NK-92 treated with Interleukin-12 subunit alpha and Interleukin-12 subunit beta, amount 100 ng/mL, for 24 hours (cell line): ENCODE measurements at regions not wholly inside any gene's neighbourhood (a gene's known extent, or its start where the extent isn't known, plus 50 kb on each side); places are given as distances from the start of the nearest gene placed in this dataset.
"Not testable (repeated sequence)": the region's sequence is repeated elsewhere in the genome, so short reads cannot be mapped to it uniquely, and the experiment has no call there.

Experiments used
- DNase-seq: peaks from one replicate; lab custom pipeline; 2025; lab: John Stamatoyannopoulos, UW

DNA sequence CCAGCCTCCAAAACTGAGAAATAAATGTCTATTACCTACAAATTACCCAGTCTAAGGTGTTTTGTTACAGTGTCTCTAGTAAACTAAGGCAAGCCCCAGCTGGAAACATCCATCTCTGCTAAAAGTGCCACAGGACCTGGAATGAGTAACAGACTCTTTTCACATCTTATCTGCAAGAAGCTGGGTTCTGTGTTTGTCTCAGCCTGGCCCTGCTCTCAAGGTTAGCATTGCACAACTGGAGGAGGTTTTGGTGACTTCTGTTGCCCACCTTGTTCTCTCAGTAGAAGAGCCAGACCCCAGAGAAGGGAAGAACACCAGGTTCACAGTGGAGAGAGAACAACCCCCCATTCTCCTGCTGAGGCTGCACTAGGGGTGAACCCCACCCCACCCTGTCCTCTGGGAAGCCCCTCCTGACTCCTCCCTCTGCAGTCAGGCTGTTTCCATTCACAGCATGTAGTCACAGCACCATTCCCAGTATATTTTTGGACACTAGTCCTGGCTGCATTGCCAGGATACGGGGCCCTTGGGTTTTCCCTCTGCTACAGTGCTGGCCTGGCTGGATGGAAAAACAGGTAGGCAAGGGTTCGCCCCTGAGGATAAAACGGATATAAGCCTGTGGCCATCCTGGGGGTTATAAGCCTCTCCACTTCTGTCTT lies 280.0 kb downstream of the BCL2L11 start:
- not testable (repeated sequence) for DNase-seq

DNA sequence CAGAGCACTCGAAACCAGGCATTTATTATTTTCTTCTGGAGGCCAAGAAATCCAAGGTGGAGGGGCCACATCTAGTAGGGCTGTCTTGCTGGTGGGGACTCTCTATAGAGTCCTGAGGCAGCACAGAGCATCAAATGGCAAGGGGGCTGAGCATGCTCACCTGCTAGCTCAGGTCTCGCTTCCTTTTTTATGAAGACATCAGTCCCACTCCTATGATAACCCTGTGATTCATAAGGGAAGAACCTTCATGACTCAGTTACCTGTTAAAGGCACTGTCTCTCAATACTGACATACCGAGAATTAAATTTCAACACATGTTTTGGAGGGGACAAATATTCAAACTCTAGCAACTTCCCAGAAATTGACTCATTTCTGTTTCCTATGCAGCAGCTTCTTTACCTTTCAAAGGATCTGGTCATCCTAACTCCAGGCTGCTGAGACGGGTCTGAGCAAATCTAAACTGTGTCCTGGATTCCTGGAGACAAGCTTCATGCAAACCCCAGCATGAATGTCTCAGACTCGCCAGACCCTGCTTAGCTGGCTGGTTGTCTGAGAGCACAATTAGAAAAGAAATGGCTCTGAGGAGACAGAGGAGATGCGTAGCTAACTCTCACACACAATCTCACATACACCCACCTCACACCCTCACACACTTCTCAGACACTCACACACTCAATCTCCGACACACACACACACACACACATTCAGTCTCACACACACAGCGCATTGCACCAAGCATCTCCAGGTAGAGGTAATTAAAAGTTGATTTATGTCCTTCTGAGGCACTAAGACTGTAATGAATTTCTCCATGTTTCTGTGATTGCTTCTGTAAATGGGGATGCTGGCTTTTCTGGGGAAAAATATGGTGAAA lies 280.8 kb downstream of the BCL2L11 start:
- not testable (repeated sequence) for DNase-seq

- DNase-seq = not testable (repeated sequence)
These were observed 281.7 kb downstream of the BCL2L11 start for GRCh38 chr2:111402450-111402849.

DNA sequence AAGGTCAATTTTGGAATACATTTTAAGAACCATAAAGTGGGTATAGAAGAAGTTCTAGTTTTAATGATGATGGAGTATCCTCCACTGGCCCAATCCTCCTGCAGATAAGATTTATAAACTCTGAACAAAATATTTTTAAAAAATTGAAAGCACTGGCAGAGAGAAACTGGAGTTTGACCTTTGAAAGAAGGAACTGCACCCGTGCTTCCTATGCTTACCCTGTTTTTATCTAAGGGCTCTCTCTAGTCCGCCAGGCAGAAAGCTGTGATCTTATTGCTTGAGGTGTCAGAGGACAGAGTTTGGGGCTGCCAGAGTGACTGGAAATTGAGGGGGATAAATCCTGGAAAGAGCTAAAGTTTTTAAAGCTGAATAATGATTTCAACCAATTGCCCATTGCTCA lies 282.6 kb downstream of the BCL2L11 start:
- DNase-seq = not testable (repeated sequence)

- DNase-seq = not testable (repeated sequence)
These were observed 285.9 kb downstream of the BCL2L11 start for GRCh38 chr2:111406616-111407015.

GRCh38 chr2:111407632-111408194 lies 287.0 kb downstream of the BCL2L11 start:
- not testable (repeated sequence) for DNase-seq

DNA sequence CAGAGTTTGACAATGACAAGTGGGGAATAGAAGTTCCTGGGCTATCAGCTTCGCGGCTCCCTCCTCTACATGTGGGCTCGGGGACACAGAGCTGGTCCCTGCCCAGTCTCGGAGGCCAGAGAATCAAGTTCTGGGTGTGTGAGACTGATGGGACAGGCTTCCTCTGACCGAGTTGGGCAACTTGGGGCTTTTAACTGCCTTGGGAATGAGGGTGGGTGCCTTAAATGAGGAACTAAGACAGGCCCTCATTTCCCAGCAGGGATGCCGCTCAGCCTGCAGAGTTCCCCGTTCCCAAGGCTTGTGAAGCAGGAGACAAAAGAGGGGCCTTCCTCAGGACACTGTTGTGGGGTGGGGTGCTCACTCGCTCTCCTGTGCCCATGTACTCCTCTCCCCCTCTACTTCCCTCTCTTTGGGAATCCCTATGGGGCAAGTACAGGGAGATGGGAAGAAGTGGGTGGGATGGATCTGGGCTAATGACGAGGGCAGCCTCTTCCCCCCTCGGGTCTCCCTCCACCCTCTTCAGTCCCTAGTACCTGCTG lies 290.2 kb downstream of the BCL2L11 start:
- DNase-seq = not testable (repeated sequence)

GRCh38 chr2:111411867-111412681 lies 291.4 kb downstream of the BCL2L11 start:
- not testable (repeated sequence) for DNase-seq

DNA sequence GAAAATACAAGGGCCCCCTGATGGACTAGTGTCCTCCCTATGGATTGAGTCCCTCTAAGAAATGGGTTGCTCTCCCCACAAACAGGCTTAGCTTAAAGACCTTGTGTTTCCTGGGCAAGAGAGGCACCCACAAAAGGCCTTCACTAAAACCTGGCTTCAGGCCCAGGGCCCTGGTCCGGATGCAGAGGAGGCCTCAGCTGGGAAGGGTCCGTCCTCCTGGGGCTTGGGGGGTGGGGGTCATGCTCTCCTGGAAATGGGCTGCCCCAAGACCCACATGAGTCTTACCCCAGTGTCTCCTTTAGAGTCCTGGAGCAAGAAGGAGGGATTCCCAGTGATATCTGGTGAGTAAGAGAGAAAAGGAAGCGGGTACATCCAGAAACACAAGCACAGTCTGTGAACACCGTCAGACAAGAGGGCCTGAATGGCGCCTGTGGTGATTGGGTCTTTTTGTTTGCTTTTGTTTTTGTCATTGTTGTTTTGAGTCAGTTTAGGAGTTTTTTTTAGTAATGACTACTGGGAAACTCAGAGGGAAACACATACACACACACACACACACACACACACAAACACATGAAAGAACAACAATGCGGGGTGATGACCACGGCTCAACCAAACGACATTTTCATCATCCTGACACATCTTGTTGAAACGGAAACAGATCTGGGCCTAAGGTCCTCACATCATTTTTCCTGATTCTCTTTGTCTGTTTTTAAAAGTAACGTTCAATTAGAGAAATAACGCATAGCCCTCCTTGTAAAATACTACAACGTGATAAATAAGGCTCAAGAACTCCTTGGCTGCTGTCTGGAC lies 292.3 kb downstream of the BCL2L11 start:
- not testable (repeated sequence) for DNase-seq

DNA sequence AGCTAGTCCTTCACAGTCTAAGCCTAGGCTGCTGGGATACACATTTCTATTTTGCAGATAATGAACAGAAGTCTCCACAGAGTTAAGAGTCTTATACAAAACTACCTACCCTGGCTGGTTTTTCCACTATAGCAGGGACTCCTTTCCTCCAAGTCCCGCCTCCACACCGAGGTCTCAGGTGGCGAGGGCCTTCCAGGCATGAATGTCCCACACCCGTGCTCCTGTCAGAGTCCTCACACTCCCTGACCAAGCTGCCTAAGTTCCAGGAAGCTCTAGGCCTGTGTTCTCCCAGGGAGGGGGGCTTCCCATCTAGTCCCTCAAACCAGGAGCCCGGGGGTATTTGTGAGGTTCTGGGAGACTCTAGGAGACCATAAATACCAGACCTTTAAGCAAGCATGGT lies 293.2 kb downstream of the BCL2L11 start:
- DNase-seq = not testable (repeated sequence)

- DNase-seq = not testable (repeated sequence)
These were observed 295.3 kb downstream of the BCL2L11 start for GRCh38 chr2:111415765-111416743.

DNA sequence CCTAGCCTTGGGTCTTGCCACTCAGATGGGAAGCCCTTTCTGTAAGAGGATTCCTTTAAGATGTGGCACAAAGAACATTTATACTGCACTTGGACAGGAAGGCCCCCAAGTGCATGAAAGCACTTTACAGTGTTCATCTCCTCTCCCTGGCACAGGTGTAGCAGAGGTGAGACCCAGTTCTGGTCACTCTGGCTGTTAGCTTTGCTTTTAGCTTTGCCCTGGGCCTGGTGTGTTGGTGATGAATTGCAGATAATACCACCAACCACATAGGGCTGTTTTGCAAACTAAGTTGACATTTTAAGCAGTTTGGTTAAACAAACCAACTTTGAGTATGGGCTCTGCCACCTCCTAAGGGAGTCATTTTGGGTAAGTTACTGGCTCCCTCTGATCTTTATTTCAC lies 296.3 kb downstream of the BCL2L11 start:
- not testable (repeated sequence) for DNase-seq

DNA sequence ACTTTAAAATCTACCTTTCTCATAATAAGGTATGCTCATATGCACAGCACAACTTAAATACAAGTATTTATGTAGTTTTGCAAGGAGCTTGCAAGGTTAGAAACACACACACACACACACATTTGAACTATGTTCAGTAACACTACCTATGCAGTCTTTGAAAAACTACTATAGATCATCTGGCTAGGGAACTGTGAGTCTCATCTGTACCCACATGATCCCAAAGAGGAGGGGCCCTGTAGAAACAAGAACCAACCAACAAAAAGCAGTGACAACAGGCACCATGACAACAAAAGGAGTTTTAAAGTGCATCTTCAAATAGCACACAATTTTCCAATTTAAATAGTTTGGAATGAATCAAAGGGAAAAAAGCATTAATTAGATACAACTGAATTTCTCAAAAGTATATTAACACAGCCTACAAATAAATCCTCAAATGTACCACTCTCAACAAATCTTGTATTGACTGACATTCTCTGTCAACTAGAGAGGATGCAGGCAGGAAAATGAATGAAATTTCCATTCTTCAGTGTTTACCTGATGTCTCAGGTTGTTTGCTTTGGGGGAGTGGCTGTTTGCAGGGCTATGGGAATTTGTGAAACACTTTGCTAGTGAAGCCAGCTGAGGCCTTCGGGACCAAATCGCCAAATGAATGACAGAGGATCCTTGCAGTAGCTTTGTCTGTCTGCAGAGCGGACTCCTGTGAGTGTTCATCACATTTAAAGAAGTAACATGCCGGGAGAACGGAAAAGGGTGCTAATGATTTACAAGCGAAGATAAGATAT lies 297.6 kb downstream of the BCL2L11 start:
- DNase-seq = not testable (repeated sequence)

GRCh38 chr2:111420074-111420473 lies 299.4 kb downstream of the BCL2L11 start:
- DNase-seq = not testable (repeated sequence)

DNA sequence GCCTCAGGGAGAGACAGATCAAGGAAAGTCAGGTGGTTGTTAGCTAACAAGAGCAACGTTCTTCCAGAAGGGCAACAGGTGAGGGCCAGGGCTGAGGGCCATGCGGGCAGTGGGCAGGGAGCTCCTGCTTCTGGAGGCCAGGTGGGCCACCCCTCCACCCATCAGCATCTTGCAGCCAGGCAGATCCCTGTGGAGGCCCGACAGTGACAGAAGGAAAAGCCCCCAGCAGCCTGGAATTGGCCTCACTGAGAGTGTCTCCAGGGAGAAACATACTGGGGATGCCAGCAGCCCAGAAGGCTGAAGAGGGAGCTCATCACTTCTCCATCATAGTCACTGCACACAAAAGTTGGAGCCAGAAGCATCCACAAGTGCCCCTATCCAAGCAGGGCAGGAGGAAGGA lies 300.1 kb downstream of the BCL2L11 start:
- not testable (repeated sequence) for DNase-seq

DNA sequence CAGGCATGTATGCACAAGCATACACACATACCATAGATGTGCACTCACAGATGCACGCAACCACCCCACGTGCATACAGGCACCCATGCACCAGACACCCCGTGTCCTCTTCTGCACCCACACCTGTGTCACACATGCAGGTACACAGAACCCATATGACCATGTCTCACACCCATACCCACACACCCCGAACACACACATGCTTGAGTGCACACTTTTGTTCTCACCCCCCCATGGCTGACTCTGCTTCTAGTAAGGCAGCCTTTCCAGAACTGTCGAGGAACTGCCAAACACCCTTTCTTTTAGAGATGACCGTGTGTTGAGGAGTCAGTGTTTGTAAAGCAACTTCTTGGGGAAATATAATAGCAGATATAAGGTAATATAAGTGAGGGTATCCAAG lies 301.2 kb downstream of the BCL2L11 start:
- not testable (repeated sequence) for DNase-seq

GRCh38 chr2:111422562-111422961 lies 301.8 kb downstream of the BCL2L11 start:
- DNase-seq = not testable (repeated sequence)

DNA sequence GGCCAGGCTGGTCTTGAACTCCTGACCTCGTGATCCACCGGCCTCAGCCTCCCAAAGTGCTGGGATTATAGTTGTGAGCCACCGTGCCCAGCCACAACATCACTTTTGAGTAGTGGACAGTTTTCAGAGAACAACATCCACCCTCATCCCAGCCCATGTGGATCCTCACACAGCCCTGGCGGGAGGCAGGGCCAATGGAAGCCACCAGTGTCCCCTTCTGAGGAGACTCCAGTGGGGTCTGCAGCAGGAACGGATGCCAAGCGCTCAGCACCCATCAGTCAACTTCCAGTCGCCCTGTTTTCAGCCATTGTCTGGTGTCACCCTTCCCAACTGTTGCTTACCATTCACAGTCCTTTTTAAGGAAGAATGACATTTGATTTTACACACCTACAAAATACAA lies 302.5 kb downstream of the BCL2L11 start:
- not testable (repeated sequence) for DNase-seq

- not testable (repeated sequence) for DNase-seq
These were observed 303.5 kb downstream of the BCL2L11 start for GRCh38 chr2:111424176-111424575.
